T-helper 2 cell (primary cell): ENCODE measurements at regions not wholly inside any gene's neighbourhood (a gene's known extent, or its start where the extent isn't known, plus 50 kb on each side); places are given as distances from the start of the nearest gene placed in this dataset.

Experiments
- DNase-seq, 5 experiments: peaks; one replicate each; pipeline versions ENCODE4 v3.0.0 to v3.0.0-alpha.2; 2012 to 2022

GRCh38 chr5:98468188-98468869, 305.1 kb upstream of the RGMB start:
- no peak for DNase-seq

DNA sequence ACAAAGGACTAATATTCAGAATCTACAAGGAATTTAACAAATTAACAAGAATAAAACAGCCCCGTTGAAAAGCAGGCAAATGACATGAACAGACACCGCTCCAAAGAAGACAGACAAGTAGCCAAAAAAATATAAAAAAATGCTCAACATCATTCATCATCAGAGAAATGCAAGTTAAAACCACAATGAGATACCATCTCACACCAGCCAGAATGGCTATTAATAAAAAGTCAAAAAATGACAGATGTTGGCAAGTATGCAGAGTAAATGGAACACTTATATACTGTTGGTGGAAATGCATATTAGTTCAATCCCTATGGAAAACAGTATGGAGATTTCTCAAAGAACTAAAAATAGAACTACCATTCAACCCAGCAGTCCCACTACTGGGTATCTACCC, 302.7 kb upstream of the RGMB start:
- DNase-seq: no peak

DNA sequence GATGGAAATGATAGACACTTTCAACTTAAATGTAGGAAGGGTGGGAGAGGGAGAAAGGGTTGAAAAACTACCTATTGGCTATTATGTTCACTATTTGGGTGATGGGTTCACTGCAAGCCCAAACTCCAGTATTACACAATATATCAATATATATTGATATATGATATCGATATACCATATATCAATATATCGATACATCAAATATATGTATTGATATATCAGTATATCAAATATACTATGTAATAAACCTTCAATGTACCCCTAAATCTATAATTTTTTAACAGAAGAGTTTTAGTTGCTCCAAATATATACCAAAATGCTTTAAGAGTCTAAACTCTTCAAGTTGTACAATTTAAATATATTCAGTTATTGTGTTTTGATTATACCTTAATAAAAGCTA, 302.0 kb upstream of the RGMB start:
- no peak for DNase-seq

DNA sequence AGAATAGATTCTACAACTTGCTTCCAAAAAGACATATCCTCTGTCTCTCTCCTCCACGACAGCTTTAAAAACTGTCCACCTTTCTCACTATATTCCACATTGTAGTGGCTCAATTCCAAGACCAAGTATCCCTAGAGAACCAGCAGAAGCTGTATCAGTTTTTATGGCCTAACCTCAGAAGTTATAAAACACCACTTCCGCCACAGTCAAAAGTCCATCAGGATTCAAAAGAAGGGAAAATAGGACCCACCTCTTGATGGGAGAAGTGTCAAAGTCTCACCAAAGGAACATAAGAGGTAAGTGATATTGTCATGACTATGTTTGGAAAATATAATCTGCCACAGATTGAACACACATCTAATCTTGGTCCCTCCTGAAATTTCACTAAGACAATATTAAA, 299.2 kb upstream of the RGMB start:
- DNase-seq: no peak

GRCh38 chr5:98474782-98475181, 298.7 kb upstream of the RGMB start:
- no peak for DNase-seq

GRCh38 chr5:98482321-98483300, 290.9 kb upstream of the RGMB start:
- DNase-seq: no peak

DNA sequence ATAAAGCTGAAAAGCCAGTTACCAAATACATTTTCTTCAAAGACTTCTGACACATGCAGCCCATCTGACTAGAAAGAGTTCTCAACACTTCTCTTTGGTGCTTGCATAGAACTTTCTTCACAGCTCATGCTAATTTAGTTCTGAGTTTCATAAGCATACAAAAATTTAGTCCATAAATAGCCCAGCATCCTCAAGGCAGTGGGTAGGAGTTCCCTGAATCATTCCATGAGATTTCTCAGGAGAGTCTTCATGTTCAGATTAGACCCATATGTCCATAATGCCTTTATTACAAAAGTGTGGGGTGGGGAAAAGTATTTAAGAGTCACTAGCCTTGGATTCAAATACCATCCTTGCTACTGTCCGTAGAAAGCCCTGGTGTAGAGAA, 290.2 kb upstream of the RGMB start:
- no peak for DNase-seq

GRCh38 chr5:98489021-98489420, 284.4 kb upstream of the RGMB start:
- DNase-seq: no peak

DNA sequence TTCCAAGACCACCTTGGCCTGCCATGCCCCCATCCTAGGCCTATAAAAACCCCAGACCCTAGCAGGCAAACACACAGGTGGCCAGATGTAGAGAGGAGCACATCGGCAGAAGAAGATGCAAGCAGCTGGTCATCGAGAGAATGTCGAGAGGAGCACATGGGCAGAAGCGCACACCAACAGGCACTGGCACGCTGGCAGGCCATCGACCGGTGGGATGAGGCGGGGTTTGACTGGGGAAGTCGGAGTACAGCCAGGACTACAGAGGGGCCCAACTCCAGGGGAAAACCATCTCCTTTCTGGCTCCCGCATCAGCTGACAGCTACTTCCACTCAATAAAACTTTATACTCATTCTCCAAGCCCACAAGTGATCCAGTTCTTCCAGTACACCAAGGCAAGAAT, 283.1 kb upstream of the RGMB start:
- DNase-seq: no peak

- DNase-seq: peak in 1 of 5 experiments; percentile 31
Observed at GRCh38 chr5:98492258-98492657, 281.2 kb upstream of the RGMB start.

- DNase-seq: no peak
Observed at GRCh38 chr5:98497418-98497817, 276.0 kb upstream of the RGMB start.

GRCh38 chr5:98498028-98498427, 275.4 kb upstream of the RGMB start:
- no peak for DNase-seq

DNA sequence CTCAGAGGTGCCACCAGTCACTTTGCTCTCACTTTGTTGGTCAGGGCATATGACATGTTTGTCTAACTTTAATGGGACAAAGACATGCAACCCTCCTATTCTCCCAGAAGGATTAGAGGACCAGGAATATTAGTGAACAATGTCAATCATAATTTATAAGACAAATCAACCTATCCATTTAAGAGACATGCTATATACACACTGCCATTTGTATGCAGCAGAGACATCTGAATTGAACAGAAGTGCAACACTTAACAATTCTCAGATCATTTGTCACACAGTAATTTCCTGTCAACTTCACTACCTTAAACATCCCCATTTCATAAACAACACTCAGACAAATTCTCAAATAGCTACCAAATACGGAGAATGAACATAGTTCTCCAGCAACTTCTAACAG, 273.6 kb upstream of the RGMB start:
- DNase-seq: no peak

GRCh38 chr5:98500811-98501210, 272.7 kb upstream of the RGMB start:
- DNase-seq: no peak

GRCh38 chr5:98503616-98504015, 269.8 kb upstream of the RGMB start:
- DNase-seq: no peak

- DNase-seq: no peak
Observed at GRCh38 chr5:98504505-98504904, 269.0 kb upstream of the RGMB start.

DNA sequence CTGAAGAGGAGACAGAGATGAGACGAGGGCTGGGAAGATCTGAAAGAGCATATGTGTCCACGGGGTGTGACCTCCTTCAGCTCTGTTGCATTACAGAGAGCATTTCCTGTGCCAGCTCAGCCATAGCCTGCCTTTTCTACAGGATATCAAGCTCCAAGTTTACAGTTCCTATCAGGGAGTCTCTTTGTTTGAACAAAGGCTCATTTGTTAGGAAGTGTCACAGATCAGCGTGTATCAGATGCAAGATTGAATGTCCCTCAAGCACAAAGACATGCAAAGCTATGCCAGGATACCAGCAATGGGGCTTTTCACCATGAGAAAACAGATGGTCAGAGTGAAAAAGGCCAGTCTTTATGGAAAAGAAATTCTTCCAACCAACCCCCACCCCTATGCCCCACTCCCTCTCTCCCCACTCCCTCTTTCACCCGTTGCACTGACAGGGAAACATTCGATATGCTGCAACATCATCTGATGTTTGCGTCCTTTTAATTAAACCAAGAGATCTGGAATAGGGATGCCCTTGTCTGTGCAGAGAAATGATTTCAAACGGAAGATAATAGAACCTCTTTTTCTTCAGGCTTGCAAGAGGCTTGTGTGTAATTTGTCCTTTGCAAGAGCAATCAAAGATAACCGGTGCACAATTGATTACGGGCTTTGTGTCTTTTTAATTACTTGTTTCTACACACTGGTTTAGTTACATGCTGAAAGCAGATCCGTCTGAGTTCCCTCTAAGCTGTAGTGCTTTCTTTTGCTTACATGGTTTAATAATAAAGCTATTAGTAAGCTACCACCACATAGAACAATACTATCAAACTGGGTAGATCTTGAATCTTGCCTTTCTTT, 263.1 kb upstream of the RGMB start:
- no peak for DNase-seq

DNA sequence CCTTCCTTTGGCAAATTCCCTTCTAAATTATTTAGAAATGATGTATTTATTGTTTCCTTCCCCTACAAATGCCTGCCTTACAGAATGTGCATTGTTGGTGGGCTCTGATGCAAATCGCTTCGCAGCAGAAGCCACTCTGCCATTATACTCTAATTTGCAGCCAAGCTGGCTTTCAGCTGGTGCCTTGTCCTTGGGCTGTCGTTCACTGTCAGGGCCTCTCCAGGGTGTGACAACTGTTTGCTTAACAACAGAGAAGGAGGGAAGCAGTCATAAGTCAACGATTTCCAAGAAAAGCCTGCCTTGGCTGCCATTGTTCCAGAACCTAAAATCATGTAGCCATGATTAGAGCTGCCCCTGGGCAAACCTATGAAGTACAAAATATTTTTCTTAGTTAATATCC, 260.1 kb upstream of the RGMB start:
- no peak for DNase-seq

- DNase-seq: no peak
Observed at GRCh38 chr5:98514215-98514614, 259.2 kb upstream of the RGMB start.

GRCh38 chr5:98516701-98517100, 256.8 kb upstream of the RGMB start:
- DNase-seq: no peak

- no peak for DNase-seq
Observed at GRCh38 chr5:98517560-98518366, 255.7 kb upstream of the RGMB start.

GRCh38 chr5:98518754-98519153, 254.7 kb upstream of the RGMB start:
- DNase-seq: no peak
